Gastrocnemius medialis (tissue), 4 donors: ENCODE measurements at regions not wholly inside any gene's neighbourhood (a gene's known extent, or its start where the extent isn't known, plus 50 kb on each side); places are given as distances from the start of the nearest gene placed in this dataset.

Experiments
- ATAC-seq, 2 donors: fragments of 150-250 bp; one replicate each; pipeline ENCODE4 v1.9.1; 2016
- DNase-seq, 2 donors: peaks; one replicate each; pipeline ENCODE4 v3.0.0-alpha.2; 2019
- H3K27ac ChIP-seq, 4 donors: fragments of 200-600 bp; sonication (generic); 1 replicate in 1 of 4; 2 replicates in 3 of 4; pipeline ENCODE4 v1.5.1; 2016 to 2018; ENCODE audit warnings: mild to moderate bottlenecking in 2 of 4, moderate library complexity in 1 of 4
- H3K27me3 ChIP-seq, 3 donors: fragments of 200-600 bp; sonication (generic) in 2 of 3; 1 replicate in 1 of 3; 2 replicates in 2 of 3; pipeline versions ENCODE4 v1.5.1 to v1.6.0; 2016 to 2019; ENCODE audit warnings: mild to moderate bottlenecking in 1 of 3, moderate library complexity in 1 of 3
- H3K36me3 ChIP-seq, 2 donors: fragments of 200-600 bp; sonication (generic) in 1 of 2; one replicate each; pipeline ENCODE4 v1.5.1; 2017 to 2018
- H3K4me1 ChIP-seq, 2 donors: fragments of 200-600 bp; sonication (generic) in 1 of 2; one replicate each; pipeline ENCODE4 v1.5.1; 2016 to 2017; ENCODE audit warnings: mild to moderate bottlenecking in 2 of 2
- H3K4me3 ChIP-seq, 4 donors: fragments of 200-600 bp; sonication (generic) in 3 of 4; 1 replicate in 1 of 4; 2 replicates in 3 of 4; pipeline ENCODE4 v1.5.1; 2016 to 2019; ENCODE audit warnings: mild to moderate bottlenecking in 2 of 4
- H3K9me3 ChIP-seq, 3 donors: fragments of 200-600 bp; sonication (generic) in 2 of 3; 1 replicate in 1 of 3; 2 replicates in 2 of 3; pipeline ENCODE4 v1.5.1; 2016 to 2019
- POLR2A ChIP-seq, 2 donors: fragments of 450-650 bp; IDR thresholded peaks; one replicate each; pipeline ENCODE4 v1.6.1; 2017; ENCODE audit warnings: antibody characterized with exemption in 2 of 2, mild to moderate bottlenecking in 2 of 2, moderate library complexity in 2 of 2
- in situ Hi-C, 4 donors: fragments of 200-750 bp; cut with MboI; loops; one replicate each; pipeline versions ENCODE4 v1.15.0 to v1.8.0; 2017; ENCODE audit warnings: low sequenced_read_pairs in 4 of 4
- intact Hi-C: fragments of 100-400 bp; cut with DNase I; formaldehyde crosslinking; loops from one replicate; pipeline ENCODE4 v1.15.1; 2023; ENCODE audit warnings: low total_unique reads
- TF ChIP-seq, protein P1 (sequence below), 5 experiments: fragments of 450-650 bp in 3 of 5; fragments of 200-600 bp in 2 of 5; sonication (generic) in 2 of 5; IDR thresholded peaks in 4 of 5; conservative IDR thresholded peaks in 1 of 5; 1 replicate in 4 of 5; 2 replicates in 1 of 5; pipeline ENCODE4 v1.5.1; 2016 to 2019; ENCODE audit warnings: antibody characterized with exemption in 5 of 5, mild to moderate bottlenecking in 3 of 5, moderate library complexity in 3 of 5

- no peaks in the 10 kb centered on the region for H3K36me3 ChIP-seq
- DNase-seq (no peak), ATAC-seq (no peak)
- no peaks in the 10 kb centered on the region for H3K9me3 ChIP-seq
- TF ChIP-seq, protein P1, sequence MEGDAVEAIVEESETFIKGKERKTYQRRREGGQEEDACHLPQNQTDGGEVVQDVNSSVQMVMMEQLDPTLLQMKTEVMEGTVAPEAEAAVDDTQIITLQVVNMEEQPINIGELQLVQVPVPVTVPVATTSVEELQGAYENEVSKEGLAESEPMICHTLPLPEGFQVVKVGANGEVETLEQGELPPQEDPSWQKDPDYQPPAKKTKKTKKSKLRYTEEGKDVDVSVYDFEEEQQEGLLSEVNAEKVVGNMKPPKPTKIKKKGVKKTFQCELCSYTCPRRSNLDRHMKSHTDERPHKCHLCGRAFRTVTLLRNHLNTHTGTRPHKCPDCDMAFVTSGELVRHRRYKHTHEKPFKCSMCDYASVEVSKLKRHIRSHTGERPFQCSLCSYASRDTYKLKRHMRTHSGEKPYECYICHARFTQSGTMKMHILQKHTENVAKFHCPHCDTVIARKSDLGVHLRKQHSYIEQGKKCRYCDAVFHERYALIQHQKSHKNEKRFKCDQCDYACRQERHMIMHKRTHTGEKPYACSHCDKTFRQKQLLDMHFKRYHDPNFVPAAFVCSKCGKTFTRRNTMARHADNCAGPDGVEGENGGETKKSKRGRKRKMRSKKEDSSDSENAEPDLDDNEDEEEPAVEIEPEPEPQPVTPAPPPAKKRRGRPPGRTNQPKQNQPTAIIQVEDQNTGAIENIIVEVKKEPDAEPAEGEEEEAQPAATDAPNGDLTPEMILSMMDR (IDR thresholded peaks at IDR 0.05 in 4 of 5, conservative IDR thresholded peaks at IDR 0.05 in 1 of 5), result no peak
- no peak for TF ChIP-seq POLR2A (IDR thresholded peaks at IDR 0.05)
- in situ Hi-C loops (no loop called here), intact Hi-C loops (no loop called here)
- H3K4me1 ChIP-seq, result no peaks in the 10 kb centered on the region
- H3K27me3 ChIP-seq, result no peaks in the 10 kb centered on the region
- H3K27ac ChIP-seq, result no peak overlapping the region
- H3K4me3 ChIP-seq, result no peak overlapping the region
Measured at GRCh38 chr2:150126839-150127238, 360.6 kb downstream of the RND3 start.

DNA sequence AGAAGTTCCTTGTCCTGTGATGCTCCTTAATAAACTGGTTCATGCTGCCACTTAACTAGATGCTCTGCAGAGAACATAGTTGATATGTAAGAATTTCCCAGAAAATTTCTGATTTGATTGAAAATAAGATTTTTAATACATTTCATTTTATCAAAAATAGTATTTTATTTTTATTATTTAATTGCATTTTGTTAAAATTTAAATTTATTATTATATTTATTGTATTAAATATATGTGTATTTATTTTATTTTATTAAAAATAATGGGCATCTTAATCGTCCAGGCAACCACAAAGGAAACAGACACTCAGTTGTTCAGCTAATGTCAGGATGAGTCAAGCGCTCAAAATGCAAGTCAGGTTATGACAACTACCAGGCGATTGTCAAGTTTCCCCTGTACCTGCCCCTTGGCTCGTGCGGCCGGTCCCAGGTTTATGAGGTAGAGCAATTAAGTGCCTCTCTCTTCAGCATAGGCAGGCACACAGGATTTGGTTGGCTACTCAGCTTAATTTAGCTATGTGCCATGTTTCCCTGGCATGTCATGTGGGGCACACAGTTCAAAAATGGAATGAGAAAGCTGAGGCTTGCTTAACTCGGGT is 361.2 kb downstream of the RND3 start:
- TF ChIP-seq, protein P1 (IDR thresholded peaks at IDR 0.05 in 4 of 5, conservative IDR thresholded peaks at IDR 0.05 in 1 of 5), result no peak
- no peak for TF ChIP-seq POLR2A (IDR thresholded peaks at IDR 0.05)
- Histone ChIP-seq H3K27ac (no peak overlapping the region), H3K4me3 (no peak overlapping the region), H3K36me3 (no peaks in the 10 kb centered on the region), H3K27me3 (no peaks in the 10 kb centered on the region), H3K9me3 (no peaks in the 10 kb centered on the region), H3K4me1 (no peaks in the 10 kb centered on the region)
- intact Hi-C loops (no loop called here), in situ Hi-C loops (no loop called here)
- no peak for DNase-seq
- ATAC-seq, result no peak

DNA sequence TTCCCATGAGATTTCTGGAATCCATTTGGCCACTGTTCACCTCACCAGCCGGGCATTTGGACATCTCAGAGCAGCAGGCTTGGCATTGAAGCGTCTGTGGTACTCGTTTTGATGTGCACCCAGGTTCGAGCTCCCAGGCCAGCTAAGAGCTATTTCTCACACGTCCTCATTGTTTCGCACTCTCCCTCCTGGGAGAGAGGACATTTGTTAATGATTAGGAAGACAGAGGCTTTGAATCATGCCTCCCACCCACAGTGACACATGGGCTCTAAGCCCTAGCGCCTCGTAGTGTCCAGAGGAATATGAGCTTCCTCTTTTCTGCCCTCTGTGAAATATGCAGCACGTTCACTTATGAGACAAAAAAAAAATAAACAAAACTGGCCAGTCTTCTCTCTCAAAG is 361.8 kb downstream of the RND3 start:
- Histone ChIP-seq H3K36me3 (no peaks in the 10 kb centered on the region), H3K4me3 (no peak overlapping the region), H3K9me3 (no peaks in the 10 kb centered on the region), H3K27ac (no peak overlapping the region), H3K4me1 (no peaks in the 10 kb centered on the region), H3K27me3 (no peaks in the 10 kb centered on the region)
- DNase-seq (no peak), ATAC-seq (no peak)
- TF ChIP-seq POLR2A (IDR thresholded peaks at IDR 0.05), result no peak
- TF ChIP-seq, protein P1 (IDR thresholded peaks at IDR 0.05 in 4 of 5, conservative IDR thresholded peaks at IDR 0.05 in 1 of 5), result no peak
- intact Hi-C loops, result no loop called here
- in situ Hi-C loops, result no loop called here

- Histone ChIP-seq H3K36me3 (no peaks in the 10 kb centered on the region), H3K27me3 (no peaks in the 10 kb centered on the region), H3K9me3 (no peaks in the 10 kb centered on the region), H3K4me1 (no peaks in the 10 kb centered on the region), H3K4me3 (no peak overlapping the region), H3K27ac (no peak overlapping the region)
- no peak for ATAC-seq
- intact Hi-C loops (no loop called here), in situ Hi-C loops (no loop called here)
- TF ChIP-seq, protein P1 (IDR thresholded peaks at IDR 0.05 in 4 of 5, conservative IDR thresholded peaks at IDR 0.05 in 1 of 5), result no peak
- no peak for TF ChIP-seq POLR2A (IDR thresholded peaks at IDR 0.05)
- no peak for DNase-seq
Measured at GRCh38 chr2:150125188-150125587, 362.3 kb downstream of the RND3 start.

GRCh38 chr2:150124739-150125138 is 362.7 kb downstream of the RND3 start:
- H3K9me3 ChIP-seq, result no peaks in the 10 kb centered on the region
- intact Hi-C loops (no loop called here), in situ Hi-C loops (no loop called here)
- no peaks in the 10 kb centered on the region for H3K4me1 ChIP-seq
- DNase-seq (no peak), ATAC-seq (no peak)
- H3K36me3 ChIP-seq, result no peaks in the 10 kb centered on the region
- H3K27ac ChIP-seq, result no peak overlapping the region
- no peak for TF ChIP-seq POLR2A (IDR thresholded peaks at IDR 0.05)
- TF ChIP-seq, protein P1 (IDR thresholded peaks at IDR 0.05 in 4 of 5, conservative IDR thresholded peaks at IDR 0.05 in 1 of 5), result no peak
- H3K4me3 ChIP-seq, result no peak overlapping the region
- no peaks in the 10 kb centered on the region for H3K27me3 ChIP-seq
